Lower lobe of right lung (tissue), 2 donors: ENCODE measurements at regions not wholly inside any gene's neighbourhood (a gene's known extent, or its start where the extent isn't known, plus 50 kb on each side); places are given as distances from the start of the nearest gene placed in this dataset.

Source experiments
- ATAC-seq, 2 donors: fragments of 200-7000 bp; cut with Tn5 transposase; one replicate each; pipeline ENCODE4 v1.9.1; 2020 to 2022; ENCODE audit warnings: mild to moderate bottlenecking in 2 of 2, moderate library complexity in 2 of 2
- DNase-seq: peaks from one replicate; pipeline ENCODE4 v3.0.0-alpha.2; 2020
- H3K27ac ChIP-seq: fragments of 200-600 bp; one replicate; pipeline ENCODE4 v1.8.0; 2022
- H3K27me3 ChIP-seq: fragments of 200-600 bp; one replicate; pipeline ENCODE4 v1.8.0; 2022; ENCODE audit warnings: low read depth
- H3K36me3 ChIP-seq: fragments of 200-600 bp; one replicate; pipeline ENCODE4 v1.8.0; 2022; ENCODE audit warnings: mild to moderate bottlenecking
- H3K4me1 ChIP-seq: fragments of 200-600 bp; one replicate; pipeline ENCODE4 v1.8.0; 2022
- H3K4me3 ChIP-seq: fragments of 200-600 bp; one replicate; pipeline ENCODE4 v1.8.0; 2022; ENCODE audit warnings: mild to moderate bottlenecking
- H3K9me3 ChIP-seq: fragments of 200-600 bp; one replicate; pipeline ENCODE4 v1.8.0; 2022
- CTCF ChIP-seq: fragments of 200-600 bp; IDR thresholded peaks from one replicate; pipeline ENCODE4 v1.8.0; 2022; ENCODE audit warnings: antibody characterized with exemption, mild to moderate bottlenecking
- intact Hi-C: fragments of 100-400 bp; cut with DNase I; formaldehyde crosslinking; loops from one replicate; pipeline ENCODE4 v1.11.0; 2022
- donor health status: DM: no; HTN: yes; CAD: no; lungs with severe emphysema.

GRCh38 chr4:59598330-59598618, 1601.9 kb upstream of the ADGRL3 start:
- Histone ChIP-seq H3K4me1 (no peaks in the 10 kb centered on the region), H3K27ac (no peak overlapping the region), H3K4me3 (no peak overlapping the region), H3K27me3 (no peaks in the 10 kb centered on the region), H3K36me3 (no peaks in the 10 kb centered on the region), H3K9me3 (no peaks in the 10 kb centered on the region)
- DNase-seq = no peak
- intact Hi-C loops = no loop called here
- ATAC-seq = peak in 1 of 2 donors; percentile 88
- no peak for TF ChIP-seq CTCF

- no peak for ATAC-seq
- no peaks in the 10 kb centered on the region for H3K9me3 ChIP-seq
- no peak for DNase-seq
These were observed 1591.7 kb upstream of the ADGRL3 start for GRCh38 chr4:59608466-59608865.

GRCh38 chr4:59612235-59612634, 1587.9 kb upstream of the ADGRL3 start:
- Histone ChIP-seq H3K4me1 (no peaks in the 10 kb centered on the region), H3K27ac (no peak overlapping the region), H3K36me3 (no peaks in the 10 kb centered on the region), H3K9me3 (no peaks in the 10 kb centered on the region), H3K27me3 (no peaks in the 10 kb centered on the region), H3K4me3 (no peak overlapping the region)
- no peak for TF ChIP-seq CTCF
- ATAC-seq (no peak), DNase-seq (no peak)
- intact Hi-C loops = no loop called here

More at GRCh38 chr4:59608466-59608865, 1591.7 kb upstream of the ADGRL3 start:
- no peaks in the 10 kb centered on the region for H3K4me1 ChIP-seq
- intact Hi-C loops = no loop called here
- H3K27me3 ChIP-seq = no peaks in the 10 kb centered on the region
- no peak for TF ChIP-seq CTCF
- H3K4me3 ChIP-seq = no peak overlapping the region
- no peak overlapping the region for H3K27ac ChIP-seq
- H3K36me3 ChIP-seq = no peaks in the 10 kb centered on the region

DNA sequence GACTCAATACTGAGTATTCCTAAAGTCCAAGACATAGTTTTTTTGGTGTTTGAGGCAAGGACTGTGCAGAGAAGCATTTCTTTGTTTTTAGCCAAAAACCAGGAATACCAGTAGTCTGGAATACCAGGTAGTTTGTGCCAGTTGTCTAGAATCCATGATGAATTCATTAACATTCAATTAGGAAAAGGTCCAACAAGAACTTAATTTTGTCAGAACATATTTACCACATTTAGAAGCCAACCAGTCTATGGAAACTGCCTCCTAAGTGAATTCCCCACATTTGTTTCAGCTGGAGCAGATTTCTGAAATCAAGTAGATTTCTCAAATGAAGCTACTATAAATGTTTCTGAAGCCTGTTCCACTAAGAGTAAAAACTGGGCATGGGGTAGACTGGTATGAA, 1584.8 kb upstream of the ADGRL3 start:
- DNase-seq = no peak
- no peak for TF ChIP-seq CTCF
- Histone ChIP-seq H3K4me3 (no peak overlapping the region), H3K27me3 (no peaks in the 10 kb centered on the region), H3K27ac (no peak overlapping the region), H3K4me1 (no peaks in the 10 kb centered on the region), H3K36me3 (no peaks in the 10 kb centered on the region), H3K9me3 (no peaks in the 10 kb centered on the region)
- intact Hi-C loops = no loop called here
- ATAC-seq = no peak

DNA sequence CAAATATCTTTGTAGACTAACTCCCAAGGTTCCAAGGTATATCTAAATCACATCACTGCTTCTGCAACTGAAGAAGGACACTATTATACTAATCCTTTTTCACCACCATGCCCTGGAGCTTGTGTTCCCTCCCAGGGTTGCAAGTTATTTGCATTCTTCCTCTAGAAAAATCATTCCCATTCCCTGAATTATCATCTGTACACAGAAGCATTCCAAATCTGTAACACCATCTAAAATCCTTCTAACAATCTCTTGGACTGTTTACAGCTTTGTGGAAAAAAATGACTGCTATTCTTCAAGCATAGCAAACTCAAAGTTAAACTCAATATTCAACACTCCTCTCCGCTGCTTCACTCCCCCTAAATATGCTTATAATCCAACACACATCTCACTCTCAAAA, 1570.8 kb upstream of the ADGRL3 start:
- intact Hi-C loops = no loop called here
- Histone ChIP-seq H3K9me3 (no peaks in the 10 kb centered on the region), H3K4me1 (no peaks in the 10 kb centered on the region), H3K27ac (no peak overlapping the region), H3K27me3 (no peaks in the 10 kb centered on the region), H3K36me3 (no peaks in the 10 kb centered on the region), H3K4me3 (no peak overlapping the region)
- no peak for TF ChIP-seq CTCF
- no peak for ATAC-seq
- DNase-seq = no peak

GRCh38 chr4:59630235-59630634, 1569.9 kb upstream of the ADGRL3 start:
- Histone ChIP-seq H3K27ac (no peak overlapping the region), H3K4me3 (no peak overlapping the region), H3K9me3 (no peaks in the 10 kb centered on the region), H3K27me3 (no peaks in the 10 kb centered on the region), H3K36me3 (no peaks in the 10 kb centered on the region), H3K4me1 (no peaks in the 10 kb centered on the region)
- intact Hi-C loops = no loop called here
- ATAC-seq = no peak
- TF ChIP-seq CTCF = no peak
- no peak for DNase-seq
